ENCODE measurements at regions not wholly inside any gene's neighbourhood (a gene's known extent, or its start where the extent isn't known, plus 50 kb on each side); places are given as distances from the start of the nearest gene placed in this dataset.

DNA sequence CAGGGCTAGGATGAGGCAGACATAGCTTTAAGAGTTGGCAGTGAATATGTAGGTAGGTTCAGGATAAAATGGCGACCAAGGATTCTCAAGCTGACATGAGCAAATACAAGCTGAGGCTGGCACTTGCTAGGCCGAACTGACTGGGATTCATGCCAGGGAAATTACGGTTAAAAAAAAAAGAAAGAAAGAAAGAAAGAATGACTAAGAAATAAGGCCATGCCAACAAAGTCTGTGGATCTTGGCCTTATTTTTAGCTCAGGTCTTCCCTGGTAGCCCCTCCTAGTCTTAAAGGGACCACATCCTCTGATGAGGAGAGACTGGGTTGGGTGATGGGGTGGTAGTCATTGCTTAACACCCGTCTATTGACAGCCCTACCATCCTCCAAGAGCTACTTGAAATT, 64.4 kb upstream of the KLHL13 start:
- Histone ChIP-seq H3K79me1 (ENCODE audit: low read depth, low read length) (no peaks in the 10 kb centered on the region), H3K27ac (ENCODE audit: low read depth, low read length) (no peak overlapping the region), H3K9ac (replicated peaks in 1 of 4; ENCODE audit: extremely low read depth in 1 of 4, low read depth in 3 of 4, low read length in 3 of 4) (no peak overlapping the region), H3K36me3 (ENCODE audit: control insufficient read depth in 2 of 4, insufficient read depth in 4 of 4, low read length in 3 of 4) (no peaks in the 10 kb centered on the region), H2BK20ac (ENCODE audit: low read length) (no peak overlapping the region), H3K23ac (ENCODE audit: insufficient read length) (no peak overlapping the region), H3K23me2 (ENCODE audit: low read depth, low read length) (no peaks in the 10 kb centered on the region), H4K91ac (replicated peaks; ENCODE audit: insufficient read length, low read length) (no peak overlapping the region), H2AK5ac (ENCODE audit: low read depth, low read length) (no peak overlapping the region), H3K4me3 (ENCODE audit: extremely low read depth in 1 of 4, insufficient read depth in 2 of 4, low read depth in 3 of 4, low read length in 4 of 4) (no peak overlapping the region), H2BK5ac (ENCODE audit: low read depth, low read length) (no peak overlapping the region), H4K20me1 (replicated peaks in 1 of 2; ENCODE audit: control insufficient read depth in 1 of 2, insufficient read depth in 2 of 2, low read length in 2 of 2) (no peaks in the 10 kb centered on the region), H3K14ac (ENCODE audit: insufficient read length) (no peak overlapping the region), H3K4me2 (ENCODE audit: insufficient read depth in 1 of 2, low read depth in 2 of 2, low read length in 2 of 2) (no peak overlapping the region), H3K56ac (replicated peaks; ENCODE audit: insufficient read length, low read depth, low read length) (no peak overlapping the region), H2AFZ (ENCODE audit: low read length) (no peak overlapping the region), H3K4me1 (replicated peaks in 1 of 4; ENCODE audit: control insufficient read depth in 3 of 4, insufficient read depth in 4 of 4, low read length in 3 of 4) (peaks cover 0 to 2% (median 0%) of the 10 kb centered on the region in 4 experiments; a peak in 2 of 7 replicates), H4K5ac (ENCODE audit: insufficient read length, low read depth, low read length) (no peak overlapping the region), H2BK15ac (ENCODE audit: low read length) (no peak overlapping the region), H3K27me3 (replicated peaks in 1 of 4; ENCODE audit: control insufficient read depth in 3 of 4, extremely low read depth in 1 of 4, insufficient read depth in 3 of 4, low read length in 3 of 4) (no peaks in the 10 kb centered on the region), H3K18ac (ENCODE audit: extremely low read depth, low read length) (no peak overlapping the region), H3K79me2 (ENCODE audit: control insufficient read depth in 1 of 2, insufficient read depth in 2 of 2, low read length in 2 of 2) (no peaks in the 10 kb centered on the region), H4K8ac (ENCODE audit: extremely low read depth, insufficient read depth, low read length) (no peak overlapping the region), H3K4ac (replicated peaks; ENCODE audit: insufficient read length, low read depth, low read length) (no peak overlapping the region), H3K9me3 (ENCODE audit: insufficient read depth in 2 of 2, low read depth in 1 of 2, low read length in 1 of 2) (no peaks in the 10 kb centered on the region), H2BK12ac (ENCODE audit: low read depth, low read length) (no peak overlapping the region), H2BK120ac (replicated peaks; ENCODE audit: low read depth, low read length) (no peak overlapping the region)
- 90% methylated on average over 4 of the region's 4 CpGs; no CpG with 5 or more reads in 1 of the 2 experiments for WGBS, 2 experiments (ENCODE audit: extremely low coverage in 1 of 2, insufficient coverage in 1 of 2, insufficient read length in 1 of 2, insufficient replicate concordance in 2 of 2, low coverage in 1 of 2, low lambda C conversion rate in 2 of 2, missing lambda C conversion rate in 1 of 2)
- ChIA-PET POLR2A (ENCODE audit: partially characterized antibody) (no interaction called here), CTCF (ENCODE audit: partially characterized antibody) (interaction anchor here (1.9 kb wide), 1 partner anchor 11 kb away, joined by 4 read pairs; no protein-coding TSS in a partner anchor)
- DNase-seq (ENCODE audit: low read depth in 1 of 2, low spot score in 2 of 2) (no peak), FAIRE-seq (no peak)
- TF ChIP-seq SP1 (IDR thresholded peaks at IDR 0.05; ENCODE audit: low read depth, low read length), result no peak
- no peak for TF ChIP-seq SAP30 (IDR thresholded peaks at IDR 0.05; ENCODE audit: insufficient read depth, insufficient replicate concordance, low read length)
- no peak for TF ChIP-seq RAD21 (IDR thresholded peaks at IDR 0.05 in 1 of 2, conservative IDR thresholded peaks at IDR 0.05 in 1 of 2; ENCODE audit: low read depth in 2 of 2, low read length in 2 of 2)
- no peak for TF ChIP-seq CBX8 (IDR thresholded peaks at IDR 0.05; ENCODE audit: borderline replicate concordance, low read depth, low read length)
- TF ChIP-seq SRF (IDR thresholded peaks at IDR 0.05; ENCODE audit: low read depth, low read length), result no peak

All from H1 (cell line).